ENCODE measurements at regions not wholly inside any gene's neighbourhood (a gene's known extent, or its start where the extent isn't known, plus 50 kb on each side); places are given as distances from the start of the nearest gene placed in this dataset.

- TF ChIP-seq, protein P1, sequence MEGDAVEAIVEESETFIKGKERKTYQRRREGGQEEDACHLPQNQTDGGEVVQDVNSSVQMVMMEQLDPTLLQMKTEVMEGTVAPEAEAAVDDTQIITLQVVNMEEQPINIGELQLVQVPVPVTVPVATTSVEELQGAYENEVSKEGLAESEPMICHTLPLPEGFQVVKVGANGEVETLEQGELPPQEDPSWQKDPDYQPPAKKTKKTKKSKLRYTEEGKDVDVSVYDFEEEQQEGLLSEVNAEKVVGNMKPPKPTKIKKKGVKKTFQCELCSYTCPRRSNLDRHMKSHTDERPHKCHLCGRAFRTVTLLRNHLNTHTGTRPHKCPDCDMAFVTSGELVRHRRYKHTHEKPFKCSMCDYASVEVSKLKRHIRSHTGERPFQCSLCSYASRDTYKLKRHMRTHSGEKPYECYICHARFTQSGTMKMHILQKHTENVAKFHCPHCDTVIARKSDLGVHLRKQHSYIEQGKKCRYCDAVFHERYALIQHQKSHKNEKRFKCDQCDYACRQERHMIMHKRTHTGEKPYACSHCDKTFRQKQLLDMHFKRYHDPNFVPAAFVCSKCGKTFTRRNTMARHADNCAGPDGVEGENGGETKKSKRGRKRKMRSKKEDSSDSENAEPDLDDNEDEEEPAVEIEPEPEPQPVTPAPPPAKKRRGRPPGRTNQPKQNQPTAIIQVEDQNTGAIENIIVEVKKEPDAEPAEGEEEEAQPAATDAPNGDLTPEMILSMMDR (IDR thresholded peaks at IDR 0.05) = no peak
- no peak for TF ChIP-seq EZH2 (IDR thresholded peaks at IDR 0.05)
- TF ChIP-seq EZH2phosphoT487 (IDR thresholded peaks at IDR 0.05) = no peak
Measured at GRCh38 chr11:69219991-69220390, 64.3 kb downstream of the SMIM38 start.
